ACHN (cell line): ENCODE measurements at regions not wholly inside any gene's neighbourhood (a gene's known extent, or its start where the extent isn't known, plus 50 kb on each side); places are given as distances from the start of the nearest gene placed in this dataset.

Experiments
- DNase-seq: peaks from one replicate; pipeline ENCODE4 v3.0.0-alpha.2; 2015
- in situ Hi-C: cut with HindIII; loops from 2 replicates; pipeline ENCODE4 v1.10.0; 2017; ENCODE audit warnings: low sequenced_read_pairs, low pct_ligation_motif_present, low pct_unique_long_range_greater_than_20kb

DNA sequence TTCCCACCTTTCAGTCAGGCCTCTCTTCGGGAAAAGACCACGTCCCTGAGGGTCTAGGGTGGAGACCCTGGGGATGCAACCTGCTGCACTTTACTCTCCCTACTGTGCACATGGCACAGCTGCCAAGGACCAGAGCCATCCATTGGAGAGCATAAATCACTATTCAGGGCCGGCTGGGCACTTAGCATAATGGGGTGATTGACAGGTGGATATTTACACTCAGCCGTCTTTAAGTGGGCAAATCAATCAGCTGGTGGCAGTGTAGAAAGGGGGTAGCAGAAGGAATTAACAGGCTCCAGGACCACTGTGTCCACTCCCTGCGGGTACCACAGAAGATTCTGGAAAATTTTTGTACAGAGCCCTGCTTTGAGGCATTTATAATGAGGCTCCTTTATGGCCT is 87.3 kb upstream of the IRX6 start:
- no peak for DNase-seq

DNA sequence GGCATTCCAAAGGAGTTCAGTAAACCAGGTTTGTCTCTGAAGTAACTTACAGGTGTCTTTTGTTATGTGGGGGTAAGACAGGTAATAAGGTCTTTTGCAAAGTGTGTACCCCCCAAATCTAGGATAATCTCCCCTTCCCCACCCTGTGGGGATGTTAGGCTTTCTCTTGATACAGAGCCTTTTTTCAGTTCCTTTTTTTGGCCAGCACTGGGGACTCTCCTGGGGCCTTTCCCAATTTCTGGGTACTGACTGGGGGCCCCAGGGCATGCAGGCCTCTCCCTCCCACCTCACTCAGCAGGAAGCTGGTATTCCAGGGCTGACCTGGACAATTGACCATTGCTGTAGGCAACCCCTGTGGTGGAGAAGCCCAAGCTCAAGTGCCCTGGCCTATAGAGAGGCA is 84.3 kb upstream of the IRX6 start:
- in situ Hi-C loops, result no loop called here
- no peak for DNase-seq

More for the DNA sequence above, 87.3 kb upstream of the IRX6 start:
- in situ Hi-C loops, result no loop called here

DNA sequence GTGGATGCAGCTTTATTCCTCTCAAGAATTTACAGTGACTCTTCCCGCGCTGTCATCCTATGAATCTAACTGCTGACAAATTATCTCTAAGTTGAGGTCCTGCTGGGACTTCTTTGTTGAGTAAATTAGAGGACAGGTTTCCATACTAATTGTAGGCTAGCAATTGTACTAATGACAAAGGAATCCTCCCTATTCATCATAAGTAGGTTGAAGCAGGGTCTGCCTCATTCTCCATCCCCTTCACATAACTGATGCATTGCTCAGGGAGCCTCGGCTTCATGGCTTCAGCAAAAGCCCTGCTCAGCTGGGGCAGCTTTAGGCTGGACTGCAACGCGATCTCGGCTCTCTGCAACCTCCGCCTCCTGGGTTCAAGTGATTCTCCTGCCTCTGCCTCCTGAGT is 83.1 kb upstream of the IRX6 start:
- no peak for DNase-seq
- in situ Hi-C loops, result no loop called here

DNA sequence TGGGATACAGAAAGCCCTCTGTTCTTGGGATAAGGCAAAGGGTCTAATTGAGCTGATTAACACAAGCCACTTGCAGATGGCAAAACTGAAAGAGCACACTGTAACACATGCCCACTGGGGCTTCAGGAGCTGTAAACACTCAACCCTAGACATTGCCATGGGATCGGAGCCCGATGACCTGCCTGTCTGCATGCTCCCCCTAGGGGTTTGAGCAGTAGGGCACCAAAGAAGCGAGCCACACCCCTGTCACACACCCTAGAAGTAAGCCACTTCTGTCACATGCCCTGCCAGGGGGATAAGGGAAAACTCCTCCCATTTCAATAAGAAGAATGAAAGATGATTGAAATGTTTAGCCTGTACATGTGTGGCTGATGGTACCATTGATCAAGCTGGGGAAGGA is 81.3 kb upstream of the IRX6 start:
- in situ Hi-C loops, result no loop called here
- no peak for DNase-seq

DNA sequence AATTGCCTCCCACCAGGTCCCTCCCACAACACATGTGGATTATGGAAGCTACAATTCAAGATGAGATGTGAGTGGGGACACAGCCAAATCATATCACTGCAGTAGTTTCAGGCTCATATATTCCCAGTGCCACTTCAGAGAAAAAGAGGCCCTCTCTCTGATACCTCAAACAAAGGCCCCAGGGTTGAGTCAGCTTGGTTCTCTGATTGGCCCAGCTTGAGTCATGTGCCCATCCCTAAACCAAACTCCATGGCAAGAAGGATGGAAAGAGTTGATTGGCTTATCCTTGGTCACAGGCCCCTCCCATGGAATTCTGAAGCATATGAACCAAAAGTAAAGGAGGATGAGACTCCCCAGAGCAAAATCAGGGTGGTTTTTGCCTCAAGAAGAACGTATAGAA is 75.9 kb upstream of the IRX6 start:
- in situ Hi-C loops, result no loop called here
- DNase-seq, result no peak

DNA sequence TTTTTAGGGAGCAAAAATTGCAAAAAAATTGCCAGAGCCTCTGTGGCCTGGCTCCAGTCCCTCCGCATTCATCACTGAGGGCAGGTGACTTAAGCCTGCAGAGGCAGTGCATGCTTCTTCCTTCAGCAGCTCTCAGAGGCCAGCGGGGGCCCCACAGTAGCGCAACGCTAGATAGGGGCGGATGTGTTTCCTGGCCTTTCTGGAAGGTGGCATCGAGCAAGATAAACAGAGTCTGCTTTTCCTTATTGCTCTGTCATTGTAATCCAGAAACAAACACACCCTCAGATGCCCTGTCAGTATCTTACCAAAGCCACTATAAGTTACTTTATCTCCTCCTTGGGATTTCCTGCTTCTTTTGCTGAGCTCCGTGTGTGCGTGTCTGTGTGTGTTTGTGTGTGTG is 75.5 kb upstream of the IRX6 start:
- in situ Hi-C loops, result no loop called here
- no peak for DNase-seq

DNA sequence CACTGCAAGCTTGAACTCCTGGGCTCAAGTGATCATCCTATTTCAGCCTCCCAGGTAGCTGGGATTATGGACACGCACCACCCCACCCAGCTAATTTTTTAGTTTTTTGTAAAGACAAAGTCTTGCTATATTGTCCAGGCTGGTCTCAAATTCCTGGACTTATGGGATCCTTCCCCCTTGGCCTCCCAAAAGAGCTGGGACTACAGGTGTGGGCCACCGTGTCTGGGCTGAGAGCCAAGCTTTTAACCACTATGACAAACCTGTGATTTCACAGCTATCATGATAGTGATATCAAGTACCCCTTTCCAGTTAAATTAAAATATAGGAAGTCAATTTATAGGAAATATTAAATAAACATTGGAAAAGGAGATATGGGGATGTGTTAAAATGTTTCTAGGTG is 74.6 kb upstream of the IRX6 start:
- no peak for DNase-seq
- in situ Hi-C loops, result no loop called here

DNA sequence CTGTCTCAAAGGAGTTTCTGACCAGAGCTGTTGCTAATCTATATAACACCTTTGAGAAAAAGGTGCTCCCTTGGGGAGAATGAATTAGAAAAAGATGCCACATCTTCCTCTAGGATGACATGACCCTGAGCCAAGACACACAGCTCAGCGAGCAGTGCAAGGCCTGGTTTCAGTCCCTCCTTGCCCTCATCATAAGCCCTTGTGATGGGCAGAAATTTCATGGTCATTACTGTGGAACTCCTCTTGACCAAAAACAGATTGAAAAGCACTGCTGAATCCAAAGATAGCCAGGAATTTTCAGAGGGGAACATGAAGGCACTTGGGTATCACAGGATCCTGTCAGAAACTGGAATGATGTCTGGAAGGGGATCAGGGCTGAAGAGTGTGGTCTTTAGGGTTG is 74.1 kb upstream of the IRX6 start:
- DNase-seq, result no peak
- in situ Hi-C loops, result no loop called here

DNA sequence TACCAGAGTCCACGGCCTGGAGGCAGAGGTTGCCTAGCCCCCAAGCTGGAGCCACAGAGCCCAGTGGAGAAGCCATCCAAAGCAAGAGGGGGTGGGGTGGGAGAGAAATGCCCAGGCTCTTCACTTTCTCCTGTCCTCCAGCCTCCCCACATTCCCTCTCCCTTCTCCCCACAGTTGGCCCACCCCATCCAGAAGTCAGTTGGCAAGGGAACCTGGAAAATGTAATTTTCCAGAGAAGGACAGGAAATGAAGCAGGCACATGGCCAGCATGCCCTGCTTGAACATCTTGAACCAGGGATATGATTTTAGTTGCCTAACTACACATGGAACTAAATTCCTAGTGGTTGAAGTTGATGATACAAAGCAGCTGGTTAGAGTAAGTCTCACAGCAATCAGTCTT is 73.3 kb upstream of the IRX6 start:
- in situ Hi-C loops, result no loop called here
- DNase-seq, result no peak

DNA sequence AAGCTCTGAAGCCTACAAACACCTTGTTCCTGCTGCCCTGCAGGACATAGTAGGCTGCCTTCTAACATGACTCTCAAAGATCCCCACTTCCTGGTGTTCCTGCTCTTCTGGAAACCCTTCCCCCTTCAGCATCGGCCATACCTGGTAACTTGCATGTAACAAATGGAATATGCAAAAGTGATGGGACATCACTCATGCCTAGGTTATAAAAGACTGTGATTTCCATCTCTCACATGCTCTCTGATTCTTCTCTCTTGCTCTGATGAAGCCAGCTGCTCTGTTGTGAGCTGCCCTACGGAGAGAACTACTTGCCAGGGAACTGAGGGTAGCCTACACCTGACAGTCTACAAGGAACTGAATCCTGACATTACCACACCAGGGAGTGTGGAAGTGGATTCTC is 72.9 kb upstream of the IRX6 start:
- in situ Hi-C loops, result no loop called here
- no peak for DNase-seq

DNA sequence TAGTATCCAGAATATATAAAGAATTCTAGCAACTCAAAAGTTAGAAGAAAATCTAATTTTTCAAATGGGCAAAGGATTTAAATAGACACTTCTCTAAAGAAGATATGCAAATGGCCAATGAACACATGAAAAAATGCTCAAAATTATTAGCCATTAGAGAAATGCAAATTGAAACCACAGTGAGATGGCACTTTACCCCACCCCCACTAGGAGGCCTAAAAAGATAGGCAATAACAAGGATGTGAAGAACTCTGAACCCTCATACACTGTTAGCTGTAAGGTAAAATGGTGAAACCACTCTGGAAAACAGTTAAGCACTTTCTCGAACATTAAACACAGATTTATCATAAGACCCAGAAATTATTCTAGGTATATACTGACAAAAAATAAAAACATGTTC is 71.4 kb upstream of the IRX6 start:
- in situ Hi-C loops, result no loop called here
- no peak for DNase-seq

DNA sequence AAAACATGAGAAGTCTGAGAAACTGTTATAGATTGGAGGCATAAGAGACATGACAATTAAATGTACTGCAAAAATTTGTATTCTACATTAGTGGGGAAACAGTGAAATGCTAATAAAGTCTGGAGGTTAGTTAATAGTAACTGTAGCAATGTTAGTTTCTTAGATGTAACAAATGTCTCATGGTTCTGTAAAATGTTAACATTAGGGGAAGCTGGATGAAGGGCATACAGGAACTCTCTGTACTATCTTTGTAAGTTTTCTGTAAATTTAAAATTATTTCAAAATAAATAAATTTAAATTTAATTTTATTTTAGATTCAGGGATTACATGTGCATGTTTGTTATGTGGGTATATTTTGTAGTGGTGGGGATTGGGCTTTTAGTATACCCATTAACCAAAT is 70.0 kb upstream of the IRX6 start:
- in situ Hi-C loops, result no loop called here
- DNase-seq, result no peak

DNA sequence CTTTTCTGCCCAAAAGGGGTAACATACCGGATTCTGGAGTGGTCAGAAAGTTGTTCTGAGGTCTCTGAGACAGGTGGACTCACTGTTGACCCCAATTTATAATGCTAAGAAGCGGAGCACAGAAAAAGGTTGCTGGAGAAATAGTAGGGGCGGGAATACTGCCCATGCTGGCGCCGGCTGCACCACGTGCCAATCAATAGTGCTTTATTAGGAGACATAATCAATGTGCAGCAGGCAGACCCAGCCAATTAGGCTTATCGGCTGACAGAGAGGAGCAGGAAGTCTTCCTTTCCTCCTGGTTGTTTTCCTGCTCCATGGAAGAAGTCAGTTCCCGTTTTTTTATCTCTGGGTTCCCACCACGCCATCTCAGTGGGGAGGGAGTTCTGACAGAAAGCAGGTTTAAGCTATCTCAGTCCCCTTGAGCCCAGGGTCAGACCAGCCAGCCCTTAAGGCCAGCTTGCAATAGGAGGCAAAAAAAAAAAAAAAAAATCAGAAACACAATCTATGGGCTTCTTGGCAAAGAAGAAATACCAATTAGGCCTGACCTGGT is 68.2 kb upstream of the IRX6 start:
- DNase-seq, result no peak
- in situ Hi-C loops, result no loop called here

DNA sequence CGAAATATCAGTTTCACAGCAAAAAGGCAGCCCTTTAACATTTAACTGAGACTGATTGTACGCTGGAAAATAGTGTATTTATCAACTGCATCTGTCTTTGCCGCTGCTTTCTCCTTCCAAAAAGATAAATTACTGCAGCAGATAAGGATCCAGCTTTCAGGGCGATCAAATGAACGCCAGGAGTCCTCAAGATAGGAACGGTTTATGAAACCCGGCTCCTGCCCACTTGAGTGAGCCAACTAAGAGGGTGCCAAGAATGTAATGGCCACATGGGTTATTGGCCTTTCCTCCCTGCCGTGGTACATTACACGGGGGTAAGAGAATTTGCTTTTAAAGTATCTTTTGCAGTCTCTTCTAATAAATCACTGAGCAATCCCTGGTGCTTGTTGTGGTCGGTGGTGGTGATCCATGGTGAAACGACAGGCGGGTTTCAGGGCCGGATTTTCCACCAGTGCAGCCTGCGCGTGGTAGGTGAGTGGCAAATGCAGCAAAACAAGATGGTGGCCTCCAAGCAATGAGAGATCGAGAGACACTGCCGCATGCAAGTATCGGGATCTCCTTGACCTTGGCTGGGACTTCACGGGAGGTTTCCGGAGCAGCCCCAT is 67.5 kb upstream of the IRX6 start:
- DNase-seq, result no peak
- in situ Hi-C loops, result no loop called here

DNA sequence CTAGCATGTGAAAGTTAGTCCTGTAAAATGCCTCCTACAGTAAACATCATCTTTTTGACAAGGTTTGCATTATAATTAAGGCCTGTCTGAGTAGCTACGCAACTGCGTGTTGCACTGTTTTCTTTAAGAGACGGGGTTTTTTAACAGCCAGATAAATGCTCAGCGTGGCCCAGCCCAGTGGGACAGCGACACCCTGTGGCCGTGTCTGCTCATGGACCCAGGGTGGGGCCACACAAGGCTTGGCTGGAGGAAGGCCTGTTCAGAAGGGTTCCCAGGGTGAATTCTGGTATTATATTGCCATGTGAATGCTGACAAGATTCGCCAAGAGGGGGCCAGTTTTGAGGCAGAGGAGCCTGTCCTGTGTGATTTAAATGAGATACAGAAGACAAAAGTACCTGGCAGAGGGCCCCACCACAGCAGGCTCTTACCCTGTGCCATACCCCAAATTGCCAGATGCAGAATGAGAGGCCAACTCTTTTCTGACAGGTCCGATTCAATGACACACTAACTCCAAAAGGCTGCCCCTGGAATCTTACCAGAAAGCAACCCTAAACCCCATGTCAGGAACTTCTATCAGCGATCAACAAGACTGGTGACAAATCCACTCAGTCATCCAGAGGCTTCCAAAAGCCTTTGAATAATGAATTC is 65.9 kb upstream of the IRX6 start:
- in situ Hi-C loops, result no loop called here
- DNase-seq, result peak; percentile 60

DNA sequence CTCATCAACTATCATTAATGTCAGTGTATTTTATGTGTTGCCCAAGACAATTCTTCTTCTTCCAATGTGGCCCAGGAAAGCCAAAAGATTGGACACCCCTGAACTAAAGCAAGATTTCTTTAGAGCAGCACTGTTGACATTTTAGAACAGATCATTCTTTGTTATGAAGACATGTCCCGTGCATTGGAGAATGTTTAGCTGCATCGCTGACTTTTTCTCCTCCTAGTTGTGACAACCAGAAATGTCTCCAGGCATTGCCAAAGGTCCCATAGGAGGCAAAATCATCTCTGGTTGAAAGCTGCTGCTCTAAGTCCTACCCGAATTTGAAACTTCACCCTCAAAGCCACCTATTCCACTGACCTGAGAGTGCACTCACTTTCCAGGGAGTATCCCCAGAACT is 62.7 kb upstream of the IRX6 start:
- in situ Hi-C loops, result no loop called here
- DNase-seq, result no peak

DNA sequence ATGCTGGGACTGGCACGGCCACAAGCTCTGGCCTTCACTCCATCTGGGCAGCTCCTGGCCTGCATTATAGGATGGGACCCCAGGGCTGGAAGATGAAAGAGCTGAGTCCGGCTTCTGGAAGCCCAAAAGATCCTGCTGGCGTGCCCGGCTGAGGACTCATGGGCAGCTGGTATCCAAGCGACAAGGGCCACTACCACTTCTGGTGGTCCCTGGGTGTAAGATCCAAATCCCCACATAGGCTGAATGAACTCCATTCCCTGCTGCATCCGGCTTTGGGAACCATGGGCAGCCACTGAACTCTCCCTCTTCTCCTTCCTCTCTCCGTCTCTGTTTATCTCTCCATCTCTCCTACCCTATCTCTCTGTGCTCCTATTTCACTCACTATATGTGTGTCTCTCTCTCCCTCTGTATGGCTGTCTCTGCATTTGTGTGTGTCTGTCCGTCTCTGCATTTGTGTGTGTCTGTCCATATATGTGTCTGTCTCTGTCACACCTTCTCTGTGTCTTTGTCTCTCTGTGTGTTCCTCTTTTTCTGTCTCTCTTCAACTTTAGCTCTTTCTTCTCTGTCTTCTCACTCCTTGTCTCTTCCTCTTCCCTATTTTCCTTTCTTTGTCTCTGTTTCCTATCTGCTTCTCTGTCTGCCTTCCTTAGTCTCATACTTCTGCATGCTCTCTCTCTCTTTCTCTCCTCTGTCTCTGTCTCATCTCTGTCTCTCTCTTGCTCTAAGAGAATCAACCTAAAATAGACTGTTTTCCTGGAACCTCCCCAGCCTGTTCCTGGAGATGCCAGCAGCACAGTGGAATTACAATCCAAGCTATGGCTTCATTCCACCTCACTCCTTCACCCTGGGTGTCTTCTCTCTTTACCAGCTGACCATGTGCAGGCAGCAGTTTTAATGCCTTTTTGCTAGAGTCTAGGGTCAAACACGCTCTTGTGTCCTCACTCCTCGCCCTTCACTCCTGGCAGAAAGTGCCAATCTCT is 60.4 kb upstream of the IRX6 start:
- no peak for DNase-seq
- in situ Hi-C loops, result no loop called here

DNA sequence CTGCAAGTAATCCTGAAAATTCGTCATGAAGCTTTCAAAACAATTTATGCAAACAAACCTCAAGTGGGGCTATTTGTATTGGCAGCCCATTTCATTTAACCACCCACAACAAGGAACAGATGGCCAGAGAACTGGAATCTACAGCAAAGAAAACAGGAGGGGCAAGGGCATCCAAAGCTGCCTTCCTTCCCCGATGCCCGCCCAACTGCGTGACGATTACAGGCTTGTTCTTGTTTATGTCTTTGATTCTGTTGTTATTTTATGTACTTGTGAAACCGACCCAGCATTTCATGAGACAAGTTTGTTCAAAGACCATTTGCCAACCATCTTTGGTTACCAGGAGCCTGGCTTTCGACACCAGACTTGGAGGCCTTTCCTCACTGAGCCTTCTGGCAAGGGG is 59.1 kb upstream of the IRX6 start:
- DNase-seq, result no peak
- in situ Hi-C loops, result no loop called here

DNA sequence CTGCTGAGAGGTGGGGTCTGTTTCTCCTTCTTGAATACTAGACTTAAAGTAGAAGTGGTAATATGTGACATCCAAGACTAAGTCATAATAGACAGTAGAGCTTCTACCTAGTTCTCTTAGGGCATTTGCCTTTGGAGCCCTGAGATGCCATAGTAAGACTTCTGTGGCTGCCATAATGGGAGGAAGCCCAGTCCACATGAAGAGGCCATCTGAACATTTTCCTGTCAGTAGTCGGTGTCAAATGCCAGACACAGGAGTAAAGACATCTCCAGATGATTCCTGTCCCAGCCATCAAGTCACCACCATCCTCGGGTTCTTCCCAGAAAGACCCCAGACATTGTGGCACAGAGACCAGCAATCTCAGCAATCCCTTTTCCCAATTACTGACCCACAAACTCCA is 58.1 kb upstream of the IRX6 start:
- in situ Hi-C loops, result no loop called here
- DNase-seq, result no peak
